Endothelial cell of umbilical vein (primary cell): ENCODE measurements at regions not wholly inside any gene's neighbourhood (a gene's known extent, or its start where the extent isn't known, plus 50 kb on each side); places are given as distances from the start of the nearest gene placed in this dataset.

ENCODE experiments used
- BruUV-seq: library from RNA; stranded (reverse); fragments of 400-500 nt; replicated peaks from 2 replicates; lab custom pipeline; 2021; lab: Mats Ljungman, UMichigan
- CTCF ChIA-PET: fragments of 300-600, 350-600 bp; sonication (Branson Sonifier 250); formaldehyde crosslinking; loops from one replicate; lab custom pipeline; 2021; ENCODE audit warnings: antibody characterized with exemption, inconsistent platforms; lab: Charles Lee
- POLR2A ChIA-PET: fragments of 300-600, 350-600 bp; sonication (Branson Sonifier 250); formaldehyde crosslinking; loops from one replicate; lab custom pipeline; 2021; ENCODE audit warnings: antibody characterized with exemption, inconsistent platforms; lab: Charles Lee
- DNase-seq: peaks from one replicate; pipeline ENCODE4 v3.0.0-alpha.2; 2011; ENCODE audit warnings: low read depth, low spot score
- FAIRE-seq: peaks from 2 replicates; lab custom pipeline; 2011; peaks lifted over from hg19 to GRCh38; lab: Jason Lieb, UNC
- H2AFZ ChIP-seq: 2 replicates; pipeline ENCODE4 v1.6.0; 2012; ENCODE audit warnings: low read depth, low read length, control low read depth, inconsistent platforms
- H3K27ac ChIP-seq: 2 replicates; pipeline ENCODE4 v1.5.1; 2011; ENCODE audit warnings: low read depth, mild to moderate bottlenecking, control low read depth, low read length, moderate library complexity; ENCODE audit not compliant: insufficient read depth
- H3K27me3 ChIP-seq, 2 experiments: 2 replicates each; pipeline versions ENCODE4 v1.6.0 to v1.6.1; 2011; ENCODE audit warnings: low read length in 2 of 2, mixed read lengths in 1 of 2; ENCODE audit not compliant: control insufficient read depth in 2 of 2, insufficient read depth in 2 of 2
- H3K36me3 ChIP-seq, 2 experiments: 2 replicates in 1 of 2; 3 replicates in 1 of 2; pipeline ENCODE4 v1.5.1; 2011; ENCODE audit warnings: low read length in 2 of 2, mild to moderate bottlenecking in 1 of 2, moderate library complexity in 1 of 2; ENCODE audit not compliant: control insufficient read depth in 2 of 2, insufficient read depth in 2 of 2; ENCODE audit errors: extremely low read depth in 1 of 2
- H3K4me1 ChIP-seq: 3 replicates; pipeline ENCODE4 v1.5.1; 2011; ENCODE audit warnings: mild to moderate bottlenecking, low read length; ENCODE audit not compliant: control insufficient read depth, insufficient read depth; ENCODE audit errors: extremely low read depth
- H3K4me2 ChIP-seq: 2 replicates; pipeline ENCODE4 v1.6.1; 2011; ENCODE audit warnings: low read length, control low read depth, mixed read lengths; ENCODE audit not compliant: insufficient read depth
- H3K4me3 ChIP-seq, 3 experiments: fragments of 200-600 bp in 1 of 3; sonication (generic), shearing (Covaris generic) in 1 of 3; replicated peaks in 1 of 3; 2 replicates each; pipeline ENCODE4 v1.5.1; 2011 to 2016; ENCODE audit warnings: control low read depth in 3 of 3, low read length in 3 of 3, mild to moderate bottlenecking in 2 of 3, inconsistent platforms in 1 of 3, low read depth in 1 of 3, moderate library complexity in 1 of 3; ENCODE audit not compliant: insufficient read depth in 1 of 3
- H3K79me2 ChIP-seq: 2 replicates; pipeline ENCODE4 v1.6.0; 2012; ENCODE audit warnings: low read length, inconsistent platforms; ENCODE audit not compliant: control insufficient read depth, insufficient read depth
- H3K9ac ChIP-seq: replicated peaks from 2 replicates; pipeline ENCODE3; 2011; ENCODE audit warnings: low read length, control low read depth; ENCODE audit not compliant: insufficient read depth; ENCODE audit errors: extremely low read depth
- H3K9me1 ChIP-seq: replicated peaks from 3 replicates; pipeline ENCODE4 v1.6.0; 2011; ENCODE audit warnings: mild to moderate bottlenecking, low read length; ENCODE audit not compliant: control insufficient read depth, insufficient read depth; ENCODE audit errors: extremely low read depth
- H3K9me3 ChIP-seq: replicated peaks from 2 replicates; pipeline ENCODE4 v1.5.1; 2012; ENCODE audit warnings: low read length, inconsistent platforms; ENCODE audit not compliant: control insufficient read depth, insufficient read depth
- H4K20me1 ChIP-seq: replicated peaks from 2 replicates; pipeline ENCODE3; 2011; ENCODE audit warnings: mild to moderate bottlenecking, low read length; ENCODE audit not compliant: control insufficient read depth, insufficient read depth; ENCODE audit errors: extremely low read depth
- CTCF ChIP-seq, 2 donors: IDR thresholded peaks; 1 replicate in 1 of 2; 2 replicates in 1 of 2; pipeline ENCODE4 v1.5.1; 2011; ENCODE audit warnings: low read length in 2 of 2, mild to moderate bottlenecking in 2 of 2, moderate library complexity in 2 of 2, control low read depth in 1 of 2, inconsistent platforms in 1 of 2, low read depth in 1 of 2; ENCODE audit not compliant: insufficient read depth in 1 of 2; ENCODE audit errors: extremely low read depth in 1 of 2
- EZH2 ChIP-seq: IDR thresholded peaks from 2 replicates; pipeline ENCODE4 v1.6.1; 2012; ENCODE audit warnings: borderline replicate concordance, low read depth, mild to moderate bottlenecking, moderate library complexity, low read length, inconsistent platforms; ENCODE audit not compliant: severe bottlenecking
- FOS ChIP-seq: IDR thresholded peaks from 2 replicates; pipeline ENCODE4 v1.6.1; 2011; ENCODE audit warnings: mild to moderate bottlenecking, low read length, moderate library complexity, borderline replicate concordance; ENCODE audit not compliant: insufficient read depth
- GATA2 ChIP-seq: IDR thresholded peaks from 2 replicates; pipeline ENCODE4 v1.7.0; 2011; ENCODE audit warnings: low read depth, mild to moderate bottlenecking, moderate library complexity, mixed read lengths, low read length; ENCODE audit not compliant: insufficient read length, insufficient read depth
- JUN ChIP-seq: IDR thresholded peaks from 2 replicates; pipeline ENCODE4 v1.6.1; 2011; ENCODE audit warnings: borderline replicate concordance, low read depth; ENCODE audit not compliant: insufficient read length, insufficient read depth
- MYC ChIP-seq: IDR thresholded peaks from one replicate; pipeline ENCODE4 v1.6.1; 2011; ENCODE audit warnings: mild to moderate bottlenecking, low read depth, low read length
- POLR2A ChIP-seq: IDR thresholded peaks from 2 replicates; pipeline ENCODE4 v1.6.1; 2012; ENCODE audit warnings: low read depth, mild to moderate bottlenecking, control low read depth, low read length
- POLR2AphosphoS5 ChIP-seq: IDR thresholded peaks from 2 replicates; pipeline ENCODE4 v1.6.1; 2012; ENCODE audit warnings: low read depth, mild to moderate bottlenecking, control low read depth, low read length, moderate library complexity; ENCODE audit not compliant: insufficient read depth
- dilution Hi-C: fragments of 300-500 bp; cut with MboI; formaldehyde crosslinking; loops from one replicate; pipeline ENCODE4 v1.15.0; 2019; ENCODE audit warnings: low sequenced_read_pairs; ENCODE audit not compliant: extremely low pct_ligation_motif_present
- intact Hi-C: fragments of 100-400 bp; cut with micrococcal nuclease; formaldehyde crosslinking; loops from one replicate; pipeline ENCODE4 v1.10.0; 2022
- TF ChIP-seq, protein P1 (sequence below): IDR thresholded peaks from 2 replicates; pipeline ENCODE4 v1.6.1; 2011; ENCODE audit not compliant: insufficient read depth, insufficient read length

GRCh38 chr7:46463170-46463569, 542.1 kb upstream of the IGFBP3 start:
- Histone ChIP-seq H3K9me3 (no peaks in the 10 kb centered on the region), H3K27me3 (no peaks in the 10 kb centered on the region), H3K4me2 (no peak overlapping the region), H3K9ac (no peak overlapping the region), H3K79me2 (no peaks in the 10 kb centered on the region), H3K27ac (no peak overlapping the region), H4K20me1 (no peaks in the 10 kb centered on the region), H3K4me1 (no peaks in the 10 kb centered on the region), H3K4me3 (no peak overlapping the region), H3K9me1 (no peaks in the 10 kb centered on the region), H2AFZ (no peak overlapping the region), H3K36me3 (no peaks in the 10 kb centered on the region)
- no peak for FAIRE-seq
- dilution Hi-C loops: no loop called here
- BruUV-seq: no TSS peak
- intact Hi-C loops: no loop called here
- ChIA-PET POLR2A (no interaction called here), CTCF (no interaction called here)
- TF ChIP-seq EZH2 (no peak), MYC (no peak), POLR2AphosphoS5 (no peak), JUN (no peak), CTCF (IDR thresholded peaks at IDR 0.05; ENCODE audit: extremely low read depth in 1 of 2, insufficient read depth in 1 of 2, low read depth in 1 of 2, low read length in 2 of 2) (no peak), POLR2A (no peak), GATA2 (no peak), FOS (no peak)
- TF ChIP-seq, protein P1, sequence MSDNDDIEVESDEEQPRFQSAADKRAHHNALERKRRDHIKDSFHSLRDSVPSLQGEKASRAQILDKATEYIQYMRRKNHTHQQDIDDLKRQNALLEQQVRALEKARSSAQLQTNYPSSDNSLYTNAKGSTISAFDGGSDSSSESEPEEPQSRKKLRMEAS: no peak
- DNase-seq: no peak
